NOMO-1 treated with dmso at 0.1 percent for 144 hours (cell line): ENCODE measurements at regions not wholly inside any gene's neighbourhood (a gene's known extent, or its start where the extent isn't known, plus 50 kb on each side); places are given as distances from the start of the nearest gene placed in this dataset.

Experiments used
- DNase-seq: peaks from one replicate; lab custom pipeline; 2025; ENCODE audit not compliant: unreplicated experiment; lab: John Stamatoyannopoulos, UW

- DNase-seq, result no peak
Observed at GRCh38 chr5:4053136-4053535, 457.5 kb downstream of the IRX1 start.

DNA sequence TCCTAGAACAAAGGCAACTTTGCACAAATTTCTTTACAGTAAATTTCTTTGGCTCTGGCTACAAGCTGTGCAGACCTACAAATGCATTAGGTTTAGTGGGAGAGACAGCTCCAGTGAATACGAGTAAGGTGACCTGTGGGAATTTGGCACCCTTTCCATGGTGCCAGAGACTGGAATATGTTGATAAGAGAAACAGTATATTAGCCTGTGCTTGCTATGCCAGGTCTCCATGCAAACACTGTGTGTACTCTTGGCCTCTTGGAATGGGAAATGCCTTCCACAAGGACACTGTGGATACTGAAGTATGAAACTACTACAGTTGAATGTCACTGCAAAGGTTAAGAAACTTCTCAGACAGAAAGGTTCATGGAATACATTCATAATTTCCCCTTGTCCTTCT lies 458.5 kb downstream of the IRX1 start:
- DNase-seq, result no peak

DNA sequence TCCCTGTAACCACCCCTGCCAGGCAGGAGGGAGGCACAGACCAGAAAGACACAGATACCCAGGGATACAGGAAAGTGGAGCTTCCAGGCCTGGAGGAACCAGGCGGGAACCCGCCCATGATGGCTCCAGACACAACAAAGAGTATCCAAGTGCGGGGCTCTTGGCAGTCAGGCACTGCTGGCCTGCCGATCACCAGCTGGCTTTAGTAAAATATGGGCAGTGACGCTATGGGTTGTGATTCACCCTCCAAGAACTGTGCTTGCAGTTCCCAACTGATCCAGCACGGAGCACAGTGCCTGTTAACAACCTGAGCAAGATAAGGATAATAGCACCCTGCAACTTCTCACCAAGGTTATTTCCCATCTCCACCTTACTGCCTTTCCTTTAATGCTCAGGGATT lies 463.3 kb downstream of the IRX1 start:
- no peak for DNase-seq

DNA sequence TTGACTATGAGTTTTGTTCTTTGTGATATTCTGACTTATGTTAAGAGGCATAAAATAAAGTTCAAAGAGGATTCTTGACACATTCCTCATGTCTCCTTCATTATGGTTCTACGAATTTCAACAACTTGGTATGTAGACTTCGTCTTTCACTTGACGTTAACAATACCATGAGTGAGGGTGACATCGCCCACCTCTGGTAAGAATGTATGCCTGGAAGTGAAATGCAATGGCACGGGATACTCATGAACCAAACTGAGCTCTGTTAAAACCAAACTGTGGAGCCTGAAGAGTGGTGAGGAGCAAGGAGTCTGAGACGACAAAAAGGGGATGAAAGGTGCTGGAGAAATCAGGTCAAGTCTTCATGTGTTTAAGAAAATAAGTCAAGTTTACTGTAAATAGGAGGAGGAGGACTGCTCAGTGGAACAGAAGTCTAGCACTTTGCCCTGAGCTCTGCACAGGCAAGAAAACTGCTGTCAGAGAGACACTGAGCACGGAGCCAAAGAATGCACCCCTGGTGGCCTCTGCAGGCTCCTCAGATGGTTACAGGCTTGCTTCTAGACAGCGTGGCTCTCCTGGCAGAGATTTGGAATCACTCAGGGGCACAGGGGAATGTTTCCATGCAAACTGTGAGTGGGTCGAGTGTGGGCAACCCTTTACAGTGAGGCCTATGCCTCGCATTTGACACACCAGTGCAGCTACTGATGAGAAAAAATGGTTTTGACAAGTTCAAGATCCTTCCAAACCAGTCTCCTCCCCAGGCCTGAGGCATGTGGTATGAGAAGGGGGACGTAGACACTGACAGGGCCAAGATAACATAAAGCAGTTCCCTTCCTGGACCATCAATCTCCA lies 470.1 kb downstream of the IRX1 start:
- DNase-seq, result no peak

GRCh38 chr5:4068171-4068570 lies 472.5 kb downstream of the IRX1 start:
- no peak for DNase-seq

DNA sequence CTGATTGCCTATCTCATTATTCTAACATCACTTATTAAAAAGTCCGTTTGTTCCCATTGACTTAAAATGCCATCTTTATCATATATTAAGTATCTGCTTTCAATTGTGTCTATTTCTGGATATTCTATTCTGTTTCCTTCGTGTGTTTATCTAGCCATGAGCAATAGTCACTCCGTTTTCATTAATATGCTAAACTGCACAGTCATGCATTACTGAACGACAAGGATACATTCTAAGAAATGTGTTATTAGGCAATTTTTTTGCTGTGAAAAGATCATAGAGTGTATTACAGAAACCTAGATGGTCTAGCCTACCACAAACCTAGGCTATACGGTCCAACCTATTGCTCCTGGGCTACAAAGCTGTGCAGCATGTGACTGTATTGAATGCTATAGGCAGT lies 482.9 kb downstream of the IRX1 start:
- no peak for DNase-seq

GRCh38 chr5:4079831-4080230 lies 484.2 kb downstream of the IRX1 start:
- DNase-seq, result no peak

DNA sequence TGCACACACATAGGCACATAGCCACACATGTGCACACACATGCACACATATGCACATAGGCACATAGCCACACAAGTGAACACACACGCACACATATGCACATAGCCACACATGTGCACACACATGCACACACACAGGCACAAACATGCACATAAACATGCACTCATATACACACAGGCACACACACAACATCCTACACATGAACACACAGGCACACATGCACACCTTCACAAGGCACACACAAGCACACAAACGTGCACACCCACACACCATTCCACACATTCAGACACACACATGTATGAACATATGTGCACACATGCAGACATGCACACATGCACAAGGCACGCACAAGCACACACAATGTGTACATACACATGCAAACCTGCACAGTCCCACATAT lies 484.7 kb downstream of the IRX1 start:
- no peak for DNase-seq

DNA sequence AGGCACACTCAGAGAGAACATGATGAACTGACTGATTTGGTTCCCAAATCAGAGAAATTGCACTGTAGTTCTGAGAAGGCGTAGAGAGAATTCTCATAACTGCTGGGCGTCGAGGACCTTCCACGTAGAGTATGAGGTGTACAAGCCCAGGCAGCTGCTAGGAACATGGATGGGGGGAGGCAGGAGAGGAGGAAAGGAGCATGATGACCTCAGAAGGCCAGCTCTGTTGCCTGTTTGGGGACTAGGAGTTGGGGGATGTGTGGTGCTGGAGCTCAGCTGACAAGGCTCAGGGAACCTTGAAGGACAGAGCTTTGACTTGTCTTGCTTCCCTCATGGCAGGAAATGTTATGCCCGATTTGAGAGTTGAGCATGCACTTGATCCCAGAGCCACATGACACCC lies 485.4 kb downstream of the IRX1 start:
- no peak for DNase-seq

GRCh38 chr5:4081466-4081865 lies 485.8 kb downstream of the IRX1 start:
- no peak for DNase-seq

DNA sequence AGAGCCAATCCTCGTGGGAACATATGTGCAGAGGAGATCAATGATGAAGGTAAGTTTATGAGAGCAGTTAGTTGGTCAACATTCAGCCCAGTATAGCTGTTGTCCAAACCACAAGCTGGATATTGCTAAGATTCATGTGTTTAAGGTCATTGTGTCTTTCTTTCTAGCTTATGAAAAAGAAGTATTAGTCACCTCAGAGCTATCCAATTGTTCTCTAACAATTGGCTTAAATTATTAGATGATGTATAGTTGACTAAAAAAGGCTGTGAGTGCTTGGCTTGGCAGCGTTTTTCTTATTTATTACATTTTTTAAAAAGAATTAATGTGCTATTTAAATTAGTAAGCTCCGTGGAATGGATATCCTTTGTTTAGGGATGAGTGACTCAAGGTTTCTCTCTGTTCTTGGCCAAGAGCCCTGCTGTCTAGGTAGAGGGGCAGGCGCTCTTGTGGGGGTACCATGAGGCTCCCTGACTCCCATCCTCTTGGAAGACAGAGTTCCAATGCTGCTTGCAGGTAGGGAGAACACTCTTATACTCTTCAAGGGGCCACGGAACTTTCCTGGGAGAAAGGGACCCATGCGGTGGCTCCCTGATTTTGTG lies 487.4 kb downstream of the IRX1 start:
- no peak for DNase-seq

GRCh38 chr5:4083591-4084337 lies 488.1 kb downstream of the IRX1 start:
- no peak for DNase-seq

DNA sequence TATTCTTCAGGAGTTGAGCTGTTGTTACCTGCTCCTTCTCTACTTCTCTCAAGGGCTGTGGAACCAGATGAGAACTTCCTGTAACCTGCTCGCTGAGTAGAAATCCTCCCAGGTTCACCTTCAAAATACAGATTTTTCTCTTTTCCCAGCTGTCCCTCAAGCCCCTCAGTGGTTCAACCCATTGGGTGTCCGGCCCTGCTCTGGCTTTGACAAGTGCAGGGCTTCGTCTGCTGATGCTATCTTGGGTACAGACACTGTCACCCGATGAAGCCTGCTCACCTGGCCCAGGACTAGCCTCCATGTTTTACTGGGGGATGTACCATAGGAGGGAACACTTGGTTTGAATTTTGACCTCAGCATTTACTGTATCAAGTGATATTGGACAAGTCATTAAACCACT lies 490.4 kb downstream of the IRX1 start:
- no peak for DNase-seq

DNA sequence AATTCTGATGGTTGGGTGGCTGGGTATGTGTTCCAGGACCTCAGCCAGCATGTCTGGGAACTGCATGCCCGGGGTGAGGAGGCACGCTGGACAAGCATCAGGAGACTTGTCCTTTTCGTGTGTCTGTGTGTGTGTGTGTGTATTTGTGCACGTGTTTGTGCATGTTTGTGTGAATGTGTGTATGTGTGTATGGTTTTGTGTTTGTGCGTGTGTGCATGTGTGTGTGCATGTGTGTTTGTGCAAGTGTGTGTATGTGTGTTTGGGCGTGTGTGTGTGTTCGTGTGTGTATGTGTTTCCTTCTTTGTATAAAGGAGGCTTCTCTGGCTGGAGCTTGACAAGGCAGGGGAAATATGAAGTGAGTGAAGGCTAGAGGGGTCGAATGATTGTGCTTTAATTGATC lies 491.5 kb downstream of the IRX1 start:
- no peak for DNase-seq

DNA sequence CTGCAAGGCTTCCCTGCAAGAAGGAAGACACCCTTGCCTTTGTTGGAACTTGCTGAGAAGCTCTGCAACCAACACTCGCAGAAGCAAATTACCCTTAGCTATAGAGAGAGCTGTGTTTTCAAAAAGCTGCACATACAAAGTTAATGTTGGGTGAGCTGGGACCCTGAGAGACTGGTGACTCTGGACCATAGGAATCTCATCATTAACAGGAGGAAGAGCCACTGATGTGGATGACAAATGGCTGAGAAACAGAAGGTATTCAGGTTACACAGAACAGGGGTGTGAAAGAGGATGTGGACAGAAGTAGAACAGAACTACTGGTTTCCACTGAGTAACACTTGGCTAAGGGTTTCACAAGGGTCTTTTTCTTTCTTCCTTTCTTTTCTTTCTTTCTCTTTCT lies 493.5 kb downstream of the IRX1 start:
- no peak for DNase-seq

DNA sequence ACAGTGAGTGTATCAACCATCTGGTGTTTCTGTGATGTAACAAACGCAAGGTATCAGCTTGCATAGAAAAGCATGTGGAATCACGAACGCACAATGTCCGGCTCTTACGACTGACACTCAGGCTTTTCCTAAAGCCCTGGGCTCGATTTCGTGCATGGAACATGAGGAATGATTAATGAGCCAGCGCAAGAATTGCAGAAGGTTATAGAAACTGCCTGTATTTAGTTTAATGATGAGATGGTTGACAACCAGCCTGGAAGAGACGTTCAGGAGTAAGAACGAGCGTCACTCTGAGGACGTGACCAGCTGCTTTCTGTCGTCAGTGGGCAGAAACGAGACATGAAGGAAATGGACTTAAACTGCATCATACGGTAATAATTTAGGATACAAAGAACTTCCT lies 497.6 kb downstream of the IRX1 start:
- DNase-seq, result no peak

DNA sequence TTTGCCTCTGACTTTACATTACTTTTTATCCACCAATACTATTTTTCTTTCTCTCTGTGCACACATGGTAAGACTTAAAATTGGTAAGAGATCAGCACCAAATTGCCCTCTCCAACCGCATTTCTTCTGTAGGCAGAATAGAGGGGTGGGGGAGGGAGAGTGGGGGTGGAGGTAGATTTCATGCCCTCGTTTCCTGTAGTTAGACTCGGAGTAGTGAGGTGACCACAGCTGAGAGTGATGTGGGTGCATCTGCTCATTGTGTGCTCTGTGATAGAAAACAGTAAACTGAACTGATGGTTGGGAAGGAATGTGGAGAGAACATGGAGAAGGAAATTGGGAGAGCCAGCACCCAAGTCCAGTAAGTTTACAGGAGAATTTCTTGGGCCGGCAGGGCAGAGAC lies 498.3 kb downstream of the IRX1 start:
- no peak for DNase-seq

GRCh38 chr5:4095918-4096630 lies 500.4 kb downstream of the IRX1 start:
- no peak for DNase-seq

GRCh38 chr5:4097199-4097598 lies 501.6 kb downstream of the IRX1 start:
- DNase-seq, result no peak

DNA sequence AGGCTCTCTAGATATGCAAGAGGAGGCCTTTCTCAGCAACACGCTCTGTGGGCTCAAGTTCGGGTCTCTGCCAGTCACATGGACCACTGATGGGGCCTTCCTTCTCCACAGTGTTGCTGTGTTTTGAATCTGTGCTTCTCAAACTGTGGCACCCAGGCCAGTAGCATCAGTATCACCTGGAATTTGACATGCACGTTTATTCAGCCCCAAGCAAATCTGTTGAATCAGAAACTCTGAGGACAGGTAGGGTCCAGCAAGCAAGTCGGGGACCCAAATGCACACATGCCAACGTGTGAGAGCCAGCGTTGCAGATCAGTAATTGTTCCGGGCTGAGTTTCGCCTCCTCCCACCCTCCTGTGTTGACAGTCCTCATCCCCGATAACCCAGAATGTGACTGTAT lies 502.6 kb downstream of the IRX1 start:
- DNase-seq, result no peak

DNA sequence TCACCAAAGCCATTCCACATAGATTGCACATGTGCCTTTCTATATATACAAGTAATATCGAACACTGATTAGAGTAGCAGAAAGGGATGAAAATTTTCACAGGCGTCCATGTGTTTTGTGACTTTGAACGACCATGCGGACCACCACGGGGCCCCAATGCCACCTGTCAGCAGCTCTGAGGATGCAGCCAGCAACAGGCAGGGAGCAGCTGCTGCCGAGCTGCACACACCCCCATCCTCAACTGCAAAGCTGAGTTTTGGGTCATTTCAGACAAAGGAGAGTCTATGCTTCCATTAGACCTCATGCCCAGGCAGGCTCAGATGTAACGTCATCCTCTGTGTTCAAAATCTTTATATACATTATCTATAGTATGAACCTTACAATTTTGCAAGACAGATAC lies 503.8 kb downstream of the IRX1 start:
- no peak for DNase-seq

DNA sequence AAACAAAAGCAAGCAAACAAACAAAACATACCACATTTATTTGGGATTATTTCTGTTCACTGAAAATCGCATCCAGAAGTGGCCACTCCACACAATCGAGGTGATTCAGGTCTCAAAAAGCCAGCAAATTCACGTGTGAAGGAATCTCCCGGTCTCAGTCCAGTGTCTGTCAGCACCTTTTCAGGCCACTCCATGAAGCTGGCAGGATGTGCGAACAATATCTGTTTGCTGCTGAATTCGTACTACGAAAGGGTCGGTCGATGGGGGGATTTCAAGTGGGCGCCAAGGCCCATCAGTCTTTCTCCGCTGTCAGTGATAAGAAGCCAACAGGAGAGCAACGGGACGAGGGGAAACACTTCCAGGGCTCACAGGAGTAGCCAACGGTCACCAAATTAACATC lies 505.1 kb downstream of the IRX1 start:
- no peak for DNase-seq
